GM19035 (cell line): ENCODE measurements at regions not wholly inside any gene's neighbourhood (a gene's known extent, or its start where the extent isn't known, plus 50 kb on each side); places are given as distances from the start of the nearest gene placed in this dataset.

Source experiments
- ATAC-seq: cut with Tn5 transposase; IDR thresholded peaks from one replicate; pipeline ENCODE4 v1.9.1; 2021; ENCODE audit not compliant: unreplicated experiment

GRCh38 chr5:6831678-6832671 is 118.7 kb downstream of the TENT4A start:
- ATAC-seq: no peak

GRCh38 chr5:6832994-6833393 is 119.8 kb downstream of the TENT4A start:
- no peak for ATAC-seq

GRCh38 chr5:6833406-6833805 is 120.2 kb downstream of the TENT4A start:
- no peak for ATAC-seq

- ATAC-seq: no peak
Measured at GRCh38 chr5:6837095-6837494, 123.9 kb downstream of the TENT4A start.

- no peak for ATAC-seq
Measured at GRCh38 chr5:6837519-6838110, 124.4 kb downstream of the TENT4A start.

GRCh38 chr5:6838736-6839135 is 125.5 kb downstream of the TENT4A start:
- ATAC-seq: no peak

- ATAC-seq: no peak
Measured at GRCh38 chr5:6840136-6840793, 127.0 kb downstream of the TENT4A start.

- ATAC-seq: no peak
Measured at GRCh38 chr5:6843335-6843734, 130.1 kb downstream of the TENT4A start.

- ATAC-seq: no peak
Measured at GRCh38 chr5:6843821-6844220, 130.6 kb downstream of the TENT4A start.

- ATAC-seq: no peak
Measured at GRCh38 chr5:6845856-6846255, 132.6 kb downstream of the TENT4A start.

- no peak for ATAC-seq
Measured at GRCh38 chr5:6847870-6848269, 134.6 kb downstream of the TENT4A start.

GRCh38 chr5:6849316-6850105 is 136.3 kb downstream of the TENT4A start:
- ATAC-seq: no peak

GRCh38 chr5:6850106-6850432 is 136.8 kb downstream of the TENT4A start:
- no peak for ATAC-seq

- ATAC-seq: no peak
Measured at GRCh38 chr5:6856653-6857052, 143.4 kb downstream of the TENT4A start.

GRCh38 chr5:6858419-6858818 is 145.2 kb downstream of the TENT4A start:
- no peak for ATAC-seq

- ATAC-seq: no peak
Measured at GRCh38 chr5:6859023-6859422, 145.8 kb downstream of the TENT4A start.

GRCh38 chr5:6859951-6860638 is 146.9 kb downstream of the TENT4A start:
- no peak for ATAC-seq

- no peak for ATAC-seq
Measured at GRCh38 chr5:6861036-6861435, 147.8 kb downstream of the TENT4A start.

- no peak for ATAC-seq
Measured at GRCh38 chr5:6861667-6862066, 148.4 kb downstream of the TENT4A start.

- no peak for ATAC-seq
Measured at GRCh38 chr5:6862306-6862705, 149.1 kb downstream of the TENT4A start.

GRCh38 chr5:6867712-6868111 is 154.5 kb downstream of the TENT4A start:
- no peak for ATAC-seq
